ES-I3 (cell line): ENCODE measurements at regions not wholly inside any gene's neighbourhood (a gene's known extent, or its start where the extent isn't known, plus 50 kb on each side); places are given as distances from the start of the nearest gene placed in this dataset.

Experiments used
- H3K36me3 ChIP-seq: 2 replicates; pipeline ENCODE4 v1.6.1; 2013; ENCODE audit warnings: mild to moderate bottlenecking, low read length, control low read depth, moderate library complexity; ENCODE audit not compliant: insufficient read depth
- H3K4me1 ChIP-seq: 2 replicates; pipeline ENCODE4 v1.6.1; 2013; ENCODE audit warnings: mild to moderate bottlenecking, control low read depth, low read length; ENCODE audit not compliant: insufficient read depth
- H3K9ac ChIP-seq: 2 replicates; pipeline ENCODE4 v1.6.1; 2013; ENCODE audit warnings: low read depth, mild to moderate bottlenecking, low read length, moderate library complexity
- H3K9me3 ChIP-seq: 2 replicates; pipeline ENCODE4 v1.6.1; 2013; ENCODE audit warnings: mild to moderate bottlenecking, low read length, moderate library complexity; ENCODE audit not compliant: control insufficient read depth, insufficient read depth

GRCh38 chr12:34340534-34341361 is 318.5 kb downstream of the ALG10 start:
- Histone ChIP-seq H3K4me1 (no peaks in the 10 kb centered on the region), H3K9ac (no peak overlapping the region; the same call in 1 of the 2 replicates), H3K9me3 (no peaks in the 10 kb centered on the region), H3K36me3 (no peaks in the 10 kb centered on the region)

GRCh38 chr12:34341362-34341733 is 319.1 kb downstream of the ALG10 start:
- Histone ChIP-seq H3K36me3 (no peaks in the 10 kb centered on the region), H3K9ac (no peak overlapping the region), H3K9me3 (no peaks in the 10 kb centered on the region), H3K4me1 (no peaks in the 10 kb centered on the region)

GRCh38 chr12:34342048-34342447 is 319.8 kb downstream of the ALG10 start:
- H3K9ac ChIP-seq = no peak overlapping the region
- no peaks in the 10 kb centered on the region for H3K9me3 ChIP-seq
- no peaks in the 10 kb centered on the region for H3K4me1 ChIP-seq
- no peaks in the 10 kb centered on the region for H3K36me3 ChIP-seq

GRCh38 chr12:34343345-34343744 is 321.0 kb downstream of the ALG10 start:
- Histone ChIP-seq H3K36me3 (no peaks in the 10 kb centered on the region), H3K9me3 (no peaks in the 10 kb centered on the region), H3K4me1 (no peaks in the 10 kb centered on the region), H3K9ac (no peak overlapping the region)

- Histone ChIP-seq H3K9me3 (no peaks in the 10 kb centered on the region), H3K4me1 (no peaks in the 10 kb centered on the region), H3K36me3 (no peaks in the 10 kb centered on the region), H3K9ac (no peak overlapping the region)
These were observed 321.5 kb downstream of the ALG10 start for GRCh38 chr12:34343766-34344165.

- no peaks in the 10 kb centered on the region for H3K4me1 ChIP-seq
- H3K9me3 ChIP-seq = no peaks in the 10 kb centered on the region
- no peak overlapping the region for H3K9ac ChIP-seq
- no peaks in the 10 kb centered on the region for H3K36me3 ChIP-seq
These were observed 322.7 kb downstream of the ALG10 start for GRCh38 chr12:34344851-34345522.

- no peaks in the 10 kb centered on the region for H3K9me3 ChIP-seq
- H3K36me3 ChIP-seq = no peaks in the 10 kb centered on the region
These were observed 323.5 kb downstream of the ALG10 start for GRCh38 chr12:34345801-34346200.

GRCh38 chr12:34346372-34347034 is 324.2 kb downstream of the ALG10 start:
- H3K4me1 ChIP-seq = no peaks in the 10 kb centered on the region
- no peak overlapping the region for H3K9ac ChIP-seq
- H3K9me3 ChIP-seq = no peaks in the 10 kb centered on the region
- no peaks in the 10 kb centered on the region for H3K36me3 ChIP-seq

More at GRCh38 chr12:34345801-34346200, 323.5 kb downstream of the ALG10 start:
- Histone ChIP-seq H3K4me1 (no peaks in the 10 kb centered on the region), H3K9ac (no peak overlapping the region)

- H3K9ac ChIP-seq = no peak overlapping the region
- H3K4me1 ChIP-seq = no peaks in the 10 kb centered on the region
- H3K9me3 ChIP-seq = no peaks in the 10 kb centered on the region
- H3K36me3 ChIP-seq = no peaks in the 10 kb centered on the region
These were observed 325.1 kb downstream of the ALG10 start for GRCh38 chr12:34347367-34347766.

GRCh38 chr12:34348064-34348463 is 325.8 kb downstream of the ALG10 start:
- H3K9me3 ChIP-seq = no peaks in the 10 kb centered on the region
- no peak overlapping the region for H3K9ac ChIP-seq
- H3K4me1 ChIP-seq = no peaks in the 10 kb centered on the region
- no peaks in the 10 kb centered on the region for H3K36me3 ChIP-seq

GRCh38 chr12:34348836-34349672 is 326.8 kb downstream of the ALG10 start:
- Histone ChIP-seq H3K9me3 (no peaks in the 10 kb centered on the region), H3K36me3 (no peaks in the 10 kb centered on the region), H3K9ac (no peak overlapping the region), H3K4me1 (no peaks in the 10 kb centered on the region)

- Histone ChIP-seq H3K4me1 (no peaks in the 10 kb centered on the region), H3K9me3 (no peaks in the 10 kb centered on the region), H3K36me3 (no peaks in the 10 kb centered on the region), H3K9ac (no peak overlapping the region)
These were observed 327.3 kb downstream of the ALG10 start for GRCh38 chr12:34349673-34349961.

GRCh38 chr12:34350092-34351041 is 328.1 kb downstream of the ALG10 start:
- no peaks in the 10 kb centered on the region for H3K36me3 ChIP-seq
- H3K9me3 ChIP-seq = no peaks in the 10 kb centered on the region
- no peaks in the 10 kb centered on the region for H3K4me1 ChIP-seq
- H3K9ac ChIP-seq = no peak overlapping the region
